OCI-LY3 (cell line): ENCODE measurements at regions not wholly inside any gene's neighbourhood (a gene's known extent, or its start where the extent isn't known, plus 50 kb on each side); places are given as distances from the start of the nearest gene placed in this dataset.

Experiments
- H2AFZ ChIP-seq: fragments of 200-600, 300-600 bp; shearing (Covaris generic); 2 replicates; pipeline ENCODE4 v1.6.0; 2014; ENCODE audit warnings: antibody characterized with exemption, low read depth, low read length
- H3K27ac ChIP-seq: fragments of 200-600, 300-600 bp; sonication (generic); 2 replicates; pipeline ENCODE4 v1.5.1; 2014; ENCODE audit warnings: mild to moderate bottlenecking, low read length, moderate library complexity, mixed read lengths
- H3K27me3 ChIP-seq: fragments of 200-600, 300-600 bp; sonication (generic); 2 replicates; pipeline ENCODE4 v1.6.1; 2014; ENCODE audit warnings: low read depth, low read length, mixed read lengths
- H3K36me3 ChIP-seq: fragments of 200-600, 300-600 bp; sonication (generic); replicated peaks from 2 replicates; pipeline ENCODE3; 2014; ENCODE audit warnings: low read depth, low read length, mixed read lengths
- H3K4me1 ChIP-seq: fragments of 300-600, 200-600 bp; sonication (generic); 2 replicates; pipeline ENCODE4 v1.6.1; 2014; ENCODE audit warnings: low read length, mixed read lengths
- H3K4me2 ChIP-seq: fragments of 200-600, 300-600 bp; sonication (generic); 2 replicates; pipeline ENCODE4 v1.6.1; 2014; ENCODE audit warnings: low read length, mixed read lengths
- H3K4me3 ChIP-seq: fragments of 300-600, 200-600 bp; sonication (generic); 2 replicates; pipeline ENCODE4 v1.5.1; 2014; ENCODE audit warnings: antibody characterized with exemption, mild to moderate bottlenecking, low read length, moderate library complexity
- H3K79me2 ChIP-seq: fragments of 300-600, 200-600 bp; shearing (Covaris generic); 2 replicates; pipeline ENCODE4 v1.6.1; 2014; ENCODE audit warnings: mild to moderate bottlenecking, low read length, mixed read lengths
- H3K9ac ChIP-seq: fragments of 300-600, 200-600 bp; shearing (Covaris generic); 2 replicates; pipeline ENCODE4 v1.6.0; 2014; ENCODE audit warnings: mild to moderate bottlenecking, low read length, moderate library complexity
- H3K9me3 ChIP-seq: fragments of 200-600, 300-600 bp; shearing (Covaris generic); 2 replicates; pipeline ENCODE4 v1.6.1; 2014; ENCODE audit warnings: low read length, mixed read lengths; ENCODE audit not compliant: insufficient read depth
- H4K20me1 ChIP-seq: fragments of 200-600, 300-600 bp; sonication (generic); 2 replicates; pipeline ENCODE4 v1.6.1; 2016; ENCODE audit warnings: low read length, mixed read lengths; ENCODE audit not compliant: insufficient read depth
- CTCF ChIP-seq: fragments of 200-600, 300-600 bp; sonication (generic); IDR thresholded peaks from 2 replicates; pipeline ENCODE4 v1.5.1; 2014; ENCODE audit warnings: antibody characterized with exemption, low read length, low read depth
- EZH2phosphoT487 ChIP-seq: fragments of 200-600 bp; shearing (Covaris generic); IDR thresholded peaks from 2 replicates; pipeline ENCODE4 v1.6.1; 2018; ENCODE audit warnings: antibody characterized with exemption, mixed run types, low read depth

GRCh38 chr2:242063436-242063835 lies 193.9 kb downstream of the RTP5 start:
- H4K20me1 ChIP-seq, result no peaks in the 10 kb centered on the region
- H3K4me2 ChIP-seq, result no peak overlapping the region
- no peak overlapping the region for H3K27ac ChIP-seq
- H3K36me3 ChIP-seq, result no peaks in the 10 kb centered on the region
- no peaks in the 10 kb centered on the region for H3K27me3 ChIP-seq
- H3K4me1 ChIP-seq, result no peaks in the 10 kb centered on the region
- H3K4me3 ChIP-seq, result no peak overlapping the region
- no peaks in the 10 kb centered on the region for H3K9me3 ChIP-seq
- H3K79me2 ChIP-seq, result no peaks in the 10 kb centered on the region
- no peak overlapping the region for H2AFZ ChIP-seq
- H3K9ac ChIP-seq, result no peak overlapping the region
- TF ChIP-seq CTCF, result no peak
- no peak for TF ChIP-seq EZH2phosphoT487

- H3K9me3 ChIP-seq, result no peaks in the 10 kb centered on the region
- no peak overlapping the region for H3K27ac ChIP-seq
- H4K20me1 ChIP-seq, result no peaks in the 10 kb centered on the region
- no peaks in the 10 kb centered on the region for H3K4me1 ChIP-seq
- no peak for TF ChIP-seq EZH2phosphoT487
- TF ChIP-seq CTCF, result no peak
- H3K4me3 ChIP-seq, result no peak overlapping the region
- H3K4me2 ChIP-seq, result no peak overlapping the region
- no peaks in the 10 kb centered on the region for H3K79me2 ChIP-seq
- H3K36me3 ChIP-seq, result no peaks in the 10 kb centered on the region
- H3K27me3 ChIP-seq, result no peaks in the 10 kb centered on the region
- H2AFZ ChIP-seq, result no peak overlapping the region
- no peak overlapping the region for H3K9ac ChIP-seq
These were observed 194.3 kb downstream of the RTP5 start for GRCh38 chr2:242063850-242064249.

GRCh38 chr2:242064364-242065250 lies 195.1 kb downstream of the RTP5 start:
- Histone ChIP-seq H3K9ac (no peak overlapping the region), H3K27ac (no peak overlapping the region)
- TF ChIP-seq CTCF, result no peak
- no peak for TF ChIP-seq EZH2phosphoT487

GRCh38 chr2:242065426-242065825 lies 195.9 kb downstream of the RTP5 start:
- TF ChIP-seq CTCF, result no peak
- TF ChIP-seq EZH2phosphoT487, result no peak
- H3K79me2 ChIP-seq, result no peaks in the 10 kb centered on the region
- no peaks in the 10 kb centered on the region for H4K20me1 ChIP-seq
- no peak overlapping the region for H3K9ac ChIP-seq
- no peaks in the 10 kb centered on the region for H3K9me3 ChIP-seq
- no peaks in the 10 kb centered on the region for H3K36me3 ChIP-seq
- no peak overlapping the region for H3K27ac ChIP-seq
- H3K4me3 ChIP-seq, result no peak overlapping the region
- H2AFZ ChIP-seq, result no peak overlapping the region
- H3K4me2 ChIP-seq, result no peak overlapping the region
- H3K27me3 ChIP-seq, result no peaks in the 10 kb centered on the region
- H3K4me1 ChIP-seq, result no peaks in the 10 kb centered on the region

More at GRCh38 chr2:242064364-242065250, 195.1 kb downstream of the RTP5 start:
- Histone ChIP-seq H3K79me2 (no peaks in the 10 kb centered on the region), H3K4me1 (no peaks in the 10 kb centered on the region), H3K4me2 (no peak overlapping the region), H3K36me3 (no peaks in the 10 kb centered on the region), H4K20me1 (no peaks in the 10 kb centered on the region), H3K27me3 (no peaks in the 10 kb centered on the region), H3K4me3 (no peak overlapping the region), H3K9me3 (no peaks in the 10 kb centered on the region), H2AFZ (no peak overlapping the region)
